ENCODE measurements at regions not wholly inside any gene's neighbourhood (a gene's known extent, or its start where the extent isn't known, plus 50 kb on each side); places are given as distances from the start of the nearest gene placed in this dataset.

DNA sequence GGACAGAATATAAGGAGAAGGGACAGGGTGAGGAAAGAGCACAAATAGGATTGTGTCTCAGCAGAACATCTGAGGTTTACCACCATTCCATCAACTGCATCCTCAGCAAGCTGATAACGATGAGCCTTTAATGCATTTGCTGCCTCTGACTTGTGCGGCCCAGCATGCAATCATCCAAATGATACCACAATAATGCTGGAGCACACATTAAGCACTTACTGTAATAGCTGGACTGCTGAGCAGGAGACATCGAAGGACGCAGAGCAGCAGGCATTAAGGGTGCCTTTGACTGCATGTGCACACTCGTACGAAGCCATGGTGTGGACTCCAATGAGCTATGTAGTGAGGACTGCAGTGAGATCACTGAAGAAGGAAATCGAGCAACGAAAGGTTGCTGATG is 469.4 kb downstream of the FOXO1 start:
- TF ChIP-seq, protein P1, sequence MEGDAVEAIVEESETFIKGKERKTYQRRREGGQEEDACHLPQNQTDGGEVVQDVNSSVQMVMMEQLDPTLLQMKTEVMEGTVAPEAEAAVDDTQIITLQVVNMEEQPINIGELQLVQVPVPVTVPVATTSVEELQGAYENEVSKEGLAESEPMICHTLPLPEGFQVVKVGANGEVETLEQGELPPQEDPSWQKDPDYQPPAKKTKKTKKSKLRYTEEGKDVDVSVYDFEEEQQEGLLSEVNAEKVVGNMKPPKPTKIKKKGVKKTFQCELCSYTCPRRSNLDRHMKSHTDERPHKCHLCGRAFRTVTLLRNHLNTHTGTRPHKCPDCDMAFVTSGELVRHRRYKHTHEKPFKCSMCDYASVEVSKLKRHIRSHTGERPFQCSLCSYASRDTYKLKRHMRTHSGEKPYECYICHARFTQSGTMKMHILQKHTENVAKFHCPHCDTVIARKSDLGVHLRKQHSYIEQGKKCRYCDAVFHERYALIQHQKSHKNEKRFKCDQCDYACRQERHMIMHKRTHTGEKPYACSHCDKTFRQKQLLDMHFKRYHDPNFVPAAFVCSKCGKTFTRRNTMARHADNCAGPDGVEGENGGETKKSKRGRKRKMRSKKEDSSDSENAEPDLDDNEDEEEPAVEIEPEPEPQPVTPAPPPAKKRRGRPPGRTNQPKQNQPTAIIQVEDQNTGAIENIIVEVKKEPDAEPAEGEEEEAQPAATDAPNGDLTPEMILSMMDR (IDR thresholded peaks at IDR 0.05) = no peak
- no peak for TF ChIP-seq FOXJ3 (CRISPR knock-in tag; IDR thresholded peaks at IDR 0.05; ENCODE audit: borderline replicate concordance)
- no peak for TF ChIP-seq CREM (CRISPR knock-in tag; IDR thresholded peaks at IDR 0.05)
